Pulmonary artery endothelial cell (primary cell): ENCODE measurements at regions not wholly inside any gene's neighbourhood (a gene's known extent, or its start where the extent isn't known, plus 50 kb on each side); places are given as distances from the start of the nearest gene placed in this dataset.
A peak's percentile ranks its signal among the peaks of the same experiment; 100 is the strongest.
"Not testable (repeated sequence)": the region's sequence is repeated elsewhere in the genome, so short reads cannot be mapped to it uniquely, and the experiment has no call there.

ENCODE experiments used
- DNase-seq: peaks from one replicate; pipeline ENCODE4 v3.0.0-alpha.2; 2011; ENCODE audit warnings: low read depth, low spot score

DNA sequence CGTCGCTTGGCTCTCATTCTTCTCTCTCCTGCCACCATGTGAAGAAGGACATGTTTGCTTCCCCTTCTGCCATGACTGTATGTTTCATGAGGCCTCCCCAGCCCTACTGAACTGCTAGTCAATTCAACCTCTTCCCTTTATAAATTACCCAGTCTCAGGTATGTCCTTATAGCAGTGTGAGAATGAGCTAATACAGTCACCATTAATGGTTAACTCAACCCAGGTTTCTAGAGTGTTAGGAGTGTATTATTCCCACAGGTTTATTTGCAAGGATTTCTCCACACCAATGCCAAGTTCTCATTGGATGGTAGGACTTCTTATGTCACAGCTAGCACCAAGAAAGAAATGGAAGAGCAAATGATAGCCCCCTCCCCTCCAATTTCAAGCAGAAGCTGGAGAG, 71.9 kb downstream of the DYNAP start:
- DNase-seq: no peak

DNA sequence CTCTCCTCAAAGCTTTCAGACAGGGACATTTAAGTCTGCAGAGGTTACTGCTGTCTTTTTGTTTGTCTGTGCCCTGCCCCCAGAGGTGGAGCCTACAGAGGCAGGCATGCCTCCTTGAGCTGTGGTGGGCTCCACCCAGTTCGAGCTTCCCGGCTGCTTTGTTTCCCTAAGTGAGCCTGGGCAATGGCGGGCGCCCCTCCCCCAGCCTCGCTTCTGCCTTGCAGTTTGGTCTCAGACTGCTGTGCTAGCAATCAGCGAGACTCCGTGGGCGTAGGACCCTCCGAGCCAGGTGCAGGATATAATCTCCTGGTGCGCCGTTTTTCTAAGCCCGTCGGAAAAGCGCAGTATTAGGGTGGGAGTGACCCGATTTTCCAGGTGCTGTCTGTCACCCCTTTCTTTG, 78.7 kb downstream of the DYNAP start:
- DNase-seq: not testable (repeated sequence)

DNA sequence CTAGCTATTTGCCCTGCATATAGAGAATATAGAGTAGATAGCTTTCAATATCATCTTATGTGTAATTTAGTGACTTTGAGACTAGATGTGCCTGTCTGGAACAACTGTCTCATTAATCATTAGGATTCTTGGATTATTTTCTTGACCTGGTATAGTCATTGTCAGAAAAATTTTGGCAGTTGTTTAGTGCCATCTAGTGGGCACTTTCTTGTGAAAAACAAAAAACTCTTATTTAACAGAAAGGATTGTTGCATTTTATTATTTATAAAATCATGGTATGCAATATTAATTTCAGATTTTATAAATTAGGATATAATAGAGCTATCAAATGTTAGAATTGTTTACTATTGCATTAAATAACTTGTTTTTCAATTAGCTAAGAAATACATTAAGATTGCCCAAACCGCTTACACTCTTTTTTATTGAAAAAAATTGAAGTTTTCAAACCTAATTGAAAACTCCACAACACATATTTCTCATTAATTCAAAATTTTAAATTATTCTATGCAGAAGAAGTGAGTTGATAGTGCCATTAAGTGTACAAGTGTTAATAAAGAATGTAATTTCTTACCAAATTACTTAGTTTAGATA, 80.3 kb downstream of the DYNAP start:
- DNase-seq: no peak

DNA sequence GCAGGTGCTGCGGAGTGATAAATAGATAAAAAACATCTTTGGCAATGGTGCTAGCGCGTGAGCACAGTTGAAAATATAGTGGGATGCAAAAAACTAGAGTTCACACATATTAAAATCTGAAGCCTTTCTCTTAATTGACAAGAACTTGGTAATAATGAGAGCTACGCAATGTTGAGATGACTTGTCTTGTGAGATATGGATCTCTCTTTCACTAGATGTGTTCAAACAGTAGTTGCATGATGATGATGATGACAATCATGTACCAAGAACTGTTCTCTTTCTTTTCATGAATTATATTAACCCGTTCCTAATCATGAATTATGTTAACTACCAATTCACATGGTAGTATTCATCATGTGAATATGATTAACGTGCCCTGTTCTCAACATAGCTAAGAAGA, 81.1 kb downstream of the DYNAP start:
- no peak for DNase-seq

DNA sequence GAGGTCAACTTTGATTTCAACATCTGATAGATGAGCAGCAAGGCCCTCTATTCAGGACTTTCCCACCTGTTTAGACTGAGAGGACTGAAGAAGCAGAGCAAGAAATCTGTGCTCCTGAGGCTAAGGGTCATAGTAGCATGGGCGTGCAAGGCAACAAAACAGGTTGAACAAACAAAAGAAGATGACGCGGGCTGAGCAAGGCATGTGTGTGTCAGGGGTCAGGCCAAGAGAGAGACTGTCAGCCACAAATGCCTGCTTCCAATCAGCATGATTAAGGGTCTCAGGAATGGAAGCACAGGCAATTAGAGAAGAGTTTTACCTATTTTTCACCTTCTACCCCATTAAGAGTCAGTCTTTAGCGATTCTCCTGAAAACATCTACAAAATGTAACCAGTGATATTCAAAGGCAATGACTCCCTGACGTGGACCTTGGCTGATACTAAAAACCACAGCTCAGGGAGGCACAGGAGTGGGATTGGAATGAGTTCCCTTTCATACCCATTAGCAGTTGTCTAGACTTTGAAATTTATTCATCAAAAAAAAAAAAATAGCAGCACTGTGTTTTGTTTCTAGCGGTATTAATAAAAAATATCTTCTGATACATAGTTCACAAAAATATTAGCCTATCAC, 81.9 kb downstream of the DYNAP start:
- DNase-seq: no peak

DNA sequence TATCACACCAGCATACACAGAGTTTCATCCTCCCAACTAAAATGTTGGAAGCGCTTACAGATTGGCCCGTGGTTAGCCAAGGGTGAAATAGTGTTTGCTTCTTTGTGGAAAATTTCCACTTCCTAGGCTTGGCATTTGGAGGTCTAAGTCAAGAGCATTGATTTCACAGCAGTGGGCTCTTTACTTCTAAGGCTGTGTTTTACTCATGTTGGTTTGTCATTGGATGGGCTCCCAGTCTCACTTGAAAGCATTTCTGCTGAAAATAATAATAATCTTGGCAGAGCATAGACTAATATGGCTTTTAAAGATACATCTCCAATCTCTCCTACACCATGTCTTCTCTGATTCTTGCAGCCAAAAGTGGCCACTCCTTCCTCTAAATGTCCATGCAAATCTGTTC, 82.9 kb downstream of the DYNAP start:
- no peak for DNase-seq

DNA sequence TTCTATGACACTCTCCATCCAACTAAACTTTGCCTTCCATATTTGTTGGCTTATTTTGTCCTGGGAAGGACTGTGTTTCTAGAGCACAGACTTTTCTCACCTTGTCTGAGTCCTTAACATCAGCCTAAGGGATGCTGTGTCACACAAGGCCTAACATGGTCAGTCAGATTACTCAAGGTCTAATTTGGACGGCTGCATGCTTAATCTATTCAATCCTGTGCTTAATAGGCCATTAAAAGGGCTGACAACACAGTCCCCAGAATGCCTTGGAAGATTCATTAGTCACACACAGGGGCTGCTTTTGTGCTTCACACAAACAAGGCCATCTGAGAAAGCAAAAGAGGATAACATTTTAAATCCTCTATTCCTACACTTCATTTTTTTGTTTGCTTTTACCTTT, 84.0 kb downstream of the DYNAP start:
- no peak for DNase-seq

DNA sequence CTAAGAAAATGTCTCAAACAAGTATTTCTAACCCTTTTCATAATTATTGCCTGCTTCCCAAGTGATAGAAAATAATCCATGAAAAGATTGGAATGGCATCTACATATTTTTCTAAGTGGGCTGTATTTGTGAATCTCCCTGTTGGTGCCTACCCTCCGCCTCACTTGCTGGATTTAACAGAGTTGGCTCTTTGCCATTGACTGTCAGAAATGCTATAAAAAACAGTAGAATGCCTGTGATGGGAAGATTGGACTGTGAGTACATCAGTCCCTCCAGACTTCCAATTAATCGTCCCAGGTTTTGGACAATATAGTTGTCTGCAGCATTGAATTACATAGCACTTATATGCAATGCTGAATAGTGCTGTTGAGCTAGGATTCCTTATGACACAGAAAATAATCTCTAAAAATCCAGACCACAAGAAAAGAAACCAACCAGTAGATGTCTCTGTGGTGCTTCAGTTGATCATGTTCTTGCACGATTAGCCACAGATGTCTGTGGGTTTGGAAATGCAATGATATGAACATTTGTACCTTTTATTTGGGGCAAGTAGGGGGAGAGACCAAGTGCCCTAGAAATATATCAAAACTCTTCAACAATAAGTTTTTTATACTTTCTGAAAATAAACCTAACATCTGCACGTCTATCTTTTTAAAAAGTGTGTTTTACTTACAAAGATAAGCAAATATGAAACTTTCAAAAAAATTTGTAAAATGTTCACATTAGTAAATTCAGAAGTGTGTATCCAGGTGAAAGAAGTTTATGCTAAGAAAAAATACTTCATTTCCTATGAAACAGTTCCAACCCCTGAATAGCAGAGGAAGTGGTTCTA, 88.5 kb downstream of the DYNAP start:
- no peak for DNase-seq

DNA sequence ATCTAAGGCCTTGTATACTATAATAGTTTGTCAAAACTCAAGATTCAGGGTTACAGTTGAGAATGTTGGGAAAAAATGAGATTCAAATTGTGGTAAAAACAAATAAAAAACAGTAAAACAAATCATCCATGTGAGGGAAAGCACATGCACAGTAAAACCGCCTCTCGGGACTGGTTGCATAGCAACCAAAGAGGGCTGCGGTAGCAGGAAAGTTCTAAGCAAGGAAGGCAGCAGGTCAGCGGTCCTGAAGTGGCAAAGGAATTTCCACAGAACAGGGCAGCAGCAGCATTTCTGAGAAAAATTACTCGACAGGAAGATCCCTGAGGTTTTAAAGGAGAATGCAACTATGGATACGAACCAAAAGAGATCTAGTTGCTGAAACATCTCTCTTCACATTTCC, 93.7 kb downstream of the DYNAP start:
- DNase-seq: no peak

DNA sequence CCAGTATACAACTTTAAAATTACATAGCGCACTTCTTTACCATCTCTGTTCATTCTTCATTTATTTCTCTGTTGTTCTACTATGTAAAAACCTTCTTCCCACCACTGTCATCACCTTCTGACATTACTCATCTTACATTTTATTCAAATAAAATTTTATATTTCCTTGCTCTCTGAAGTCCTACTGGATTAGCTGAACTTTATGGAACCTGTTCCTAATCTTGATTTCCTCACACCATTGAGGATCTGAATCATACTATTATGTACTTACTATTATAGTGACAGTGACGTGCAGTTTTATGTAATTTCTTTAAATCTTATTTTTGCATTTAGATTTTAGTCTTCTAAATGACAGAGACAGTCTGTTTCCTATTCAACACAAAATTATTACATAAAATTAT, 98.3 kb downstream of the DYNAP start:
- DNase-seq: no peak

DNA sequence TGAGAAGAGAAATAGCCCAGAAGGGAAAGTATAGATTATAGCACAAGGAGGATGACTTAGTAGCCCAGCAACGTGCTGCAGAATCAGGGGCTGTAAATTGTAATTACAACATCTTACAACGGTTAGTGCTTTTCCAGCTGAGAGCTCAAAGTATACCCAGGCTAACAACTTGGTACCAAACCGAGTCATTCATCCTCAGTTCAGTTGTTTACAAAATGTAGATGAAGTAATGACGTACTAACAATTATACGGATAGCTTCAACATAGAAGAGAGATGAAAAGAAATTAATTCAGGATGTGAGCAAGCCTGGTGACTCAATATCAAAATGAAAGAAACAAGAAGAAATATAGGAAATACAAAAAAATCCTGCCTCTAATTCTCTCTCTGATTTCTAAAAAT, 99.2 kb downstream of the DYNAP start:
- no peak for DNase-seq

DNA sequence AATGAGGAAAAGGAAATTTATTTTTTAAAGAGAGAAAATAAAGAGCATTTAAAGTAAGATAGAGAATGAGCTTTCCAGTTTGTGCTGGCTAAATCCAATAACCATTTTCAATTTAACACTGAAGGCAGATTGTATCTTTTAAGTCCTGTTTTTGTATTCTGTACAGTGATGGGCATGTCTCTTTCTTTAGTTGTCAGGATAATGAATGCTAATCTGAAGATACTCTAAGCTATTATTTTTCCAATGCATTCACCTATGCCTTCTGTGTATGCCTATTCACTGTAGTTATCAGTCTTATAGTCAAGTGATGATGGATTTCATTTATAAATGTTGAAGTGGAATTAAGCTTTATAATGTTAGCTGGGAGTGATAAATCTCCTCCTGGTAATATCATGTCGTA, 101.4 kb downstream of the DYNAP start:
- no peak for DNase-seq

DNA sequence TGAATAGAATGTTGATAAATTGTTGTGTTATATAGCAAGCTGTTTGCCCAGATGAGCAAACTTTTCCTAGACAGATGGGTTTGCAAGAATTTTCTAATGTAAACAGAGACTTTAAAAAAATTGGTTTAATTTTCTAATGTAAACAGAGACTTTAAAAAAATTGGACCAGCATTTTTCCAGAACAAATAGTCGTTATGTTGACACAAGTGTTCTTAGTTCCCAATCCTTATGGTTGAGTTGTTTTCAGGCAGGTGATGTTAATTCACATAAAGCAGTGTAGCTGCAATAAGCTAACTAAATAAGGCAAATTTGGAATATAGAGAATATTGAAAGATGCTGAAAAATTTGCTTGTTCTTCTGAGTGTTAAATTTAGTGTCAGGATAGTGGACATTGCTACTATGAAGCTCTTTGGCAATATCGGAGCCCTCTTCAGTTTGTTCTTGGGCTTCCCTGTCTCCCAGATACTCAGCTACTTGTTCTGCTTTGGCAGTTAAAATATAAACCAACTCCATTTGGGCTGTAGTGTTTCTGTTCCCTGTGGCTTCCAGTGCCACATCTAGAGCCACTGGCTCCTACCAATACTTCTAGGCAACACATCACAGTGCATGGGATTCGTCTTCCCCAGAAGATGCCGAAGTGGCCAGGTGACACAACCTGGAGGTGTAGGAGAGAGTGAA, 105.7 kb downstream of the DYNAP start:
- DNase-seq: no peak

DNA sequence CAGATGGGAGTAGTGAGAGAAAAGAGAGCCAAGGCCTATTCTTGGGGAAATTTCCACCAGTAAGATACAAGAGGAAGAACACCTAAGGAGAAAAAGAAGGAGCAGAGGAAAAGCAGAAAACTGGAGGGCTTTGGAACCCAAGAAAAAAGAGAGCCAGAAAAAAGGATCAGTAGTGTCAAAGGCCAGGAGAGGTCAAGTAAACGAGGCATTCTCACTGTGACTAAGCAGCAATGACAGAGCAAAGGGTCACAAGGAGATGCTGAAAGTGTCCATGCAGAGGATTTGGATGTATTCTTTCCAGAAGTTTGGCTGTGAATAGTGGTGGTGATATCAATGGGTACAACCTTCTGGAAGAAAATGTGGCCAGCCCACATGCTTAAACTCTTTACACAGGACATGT, 109.5 kb downstream of the DYNAP start:
- no peak for DNase-seq

DNA sequence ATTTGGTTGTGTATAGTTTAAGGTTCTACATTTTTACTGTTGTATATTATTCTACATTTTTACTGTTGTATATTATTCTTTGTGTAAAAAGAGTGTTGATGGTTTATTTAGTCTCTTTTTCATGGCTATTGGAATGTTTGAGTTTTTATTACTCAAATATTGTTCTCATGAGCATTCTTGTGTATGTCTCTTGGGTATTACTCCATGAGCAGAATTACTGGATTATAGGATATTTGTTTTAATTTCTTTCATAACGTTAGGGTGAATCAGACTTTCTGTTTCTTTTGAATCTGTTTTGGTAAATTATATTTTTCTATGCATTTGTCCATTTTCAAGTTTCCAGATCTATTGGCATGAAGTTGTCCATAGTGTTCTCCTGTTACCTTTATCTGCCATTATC, 111.6 kb downstream of the DYNAP start:
- DNase-seq: no peak

DNA sequence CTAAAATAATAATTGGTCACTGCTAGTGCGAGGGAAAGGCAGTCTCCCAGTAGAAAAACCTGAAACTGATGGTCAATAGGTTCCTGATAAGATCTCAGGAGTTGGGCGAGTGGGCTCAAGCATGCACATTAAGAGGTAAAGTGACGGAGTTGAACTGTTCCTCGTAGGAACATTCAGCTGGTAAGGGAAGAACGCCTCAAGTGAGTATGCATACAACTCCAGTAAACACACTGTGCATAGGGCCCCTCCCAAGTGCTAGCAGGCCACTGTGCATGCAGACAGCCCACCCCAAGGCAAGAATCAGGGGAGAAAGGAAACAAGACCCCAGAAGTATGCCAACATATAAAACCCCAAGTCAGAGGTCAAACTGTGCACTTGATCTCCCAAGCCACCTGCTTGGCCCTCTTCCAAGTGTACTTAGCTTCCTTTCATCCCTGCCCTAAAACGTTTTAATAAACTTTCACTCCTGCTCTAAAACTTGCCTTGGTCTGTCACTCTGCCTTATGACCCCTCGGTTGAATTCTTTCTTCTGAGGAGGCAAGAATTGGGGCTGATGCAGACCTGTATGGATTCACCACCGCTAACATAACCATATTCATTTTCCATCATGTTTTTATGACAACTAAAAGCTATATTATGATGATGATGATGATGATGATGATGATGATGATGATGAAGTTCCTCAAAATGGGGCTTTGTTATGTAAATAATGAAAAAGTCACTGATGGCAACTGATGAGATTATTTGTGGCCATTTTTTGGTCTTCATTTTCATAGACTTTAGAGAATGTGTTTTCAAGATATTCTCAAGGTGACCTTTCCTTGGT, 118.0 kb upstream of the RAB27B start:
- no peak for DNase-seq

DNA sequence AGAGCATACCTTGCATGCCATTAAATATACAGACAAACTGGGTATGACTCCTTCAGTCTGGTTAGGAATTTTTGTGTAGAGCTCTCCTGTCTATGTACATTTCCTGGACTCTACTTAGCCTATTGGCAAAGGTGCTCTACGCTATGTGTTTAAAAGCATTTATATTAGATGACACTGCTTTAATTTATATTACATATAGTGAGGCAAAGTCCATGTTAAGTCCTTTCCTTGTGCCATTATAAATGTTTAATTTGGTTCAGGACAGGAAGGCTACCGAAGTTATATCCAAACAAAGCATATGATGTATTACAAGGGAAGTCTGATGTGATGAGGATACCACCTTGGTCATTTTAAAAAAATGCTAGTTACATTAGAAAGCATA, 117.4 kb upstream of the RAB27B start:
- DNase-seq: no peak

DNA sequence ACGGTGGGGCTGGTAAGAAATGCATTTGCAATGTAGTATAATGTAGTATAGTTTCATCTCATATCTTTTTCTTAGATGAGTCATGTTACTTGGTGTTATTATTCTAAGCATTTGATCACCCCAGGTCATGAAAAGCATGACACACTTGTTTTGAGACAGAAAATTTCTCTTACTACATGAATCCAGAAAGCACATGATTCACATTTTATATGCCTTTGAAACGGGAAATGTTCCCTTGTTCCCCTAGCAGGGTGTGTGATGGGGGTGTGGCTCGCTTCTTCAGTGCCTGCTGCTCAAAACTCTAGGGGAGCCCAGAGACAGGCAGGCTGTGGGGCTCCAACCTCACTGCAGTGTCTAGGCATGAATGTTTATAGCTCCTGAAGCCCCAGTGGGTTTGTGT, 116.0 kb upstream of the RAB27B start:
- DNase-seq: peak; percentile 20

DNA sequence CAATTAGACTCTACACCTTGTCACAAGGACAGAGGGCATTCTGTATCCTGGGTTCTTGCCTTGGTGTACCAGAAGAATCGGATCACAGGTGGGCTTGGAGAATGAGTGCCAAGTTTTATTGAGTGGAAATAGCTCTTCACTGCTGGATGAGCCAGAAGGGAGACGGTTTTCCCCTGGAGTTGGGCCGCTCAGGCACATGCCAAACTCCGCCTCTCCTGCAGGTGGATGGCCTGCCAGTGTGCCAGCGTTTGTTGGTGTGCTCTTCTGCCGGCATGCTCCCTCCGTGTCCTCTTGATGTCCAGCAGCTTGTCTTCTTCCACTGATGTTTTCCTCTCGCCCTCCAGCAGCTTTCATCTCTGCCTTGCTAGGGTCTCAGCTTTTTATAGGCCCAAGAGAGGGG, 115.5 kb upstream of the RAB27B start:
- DNase-seq: no peak

DNA sequence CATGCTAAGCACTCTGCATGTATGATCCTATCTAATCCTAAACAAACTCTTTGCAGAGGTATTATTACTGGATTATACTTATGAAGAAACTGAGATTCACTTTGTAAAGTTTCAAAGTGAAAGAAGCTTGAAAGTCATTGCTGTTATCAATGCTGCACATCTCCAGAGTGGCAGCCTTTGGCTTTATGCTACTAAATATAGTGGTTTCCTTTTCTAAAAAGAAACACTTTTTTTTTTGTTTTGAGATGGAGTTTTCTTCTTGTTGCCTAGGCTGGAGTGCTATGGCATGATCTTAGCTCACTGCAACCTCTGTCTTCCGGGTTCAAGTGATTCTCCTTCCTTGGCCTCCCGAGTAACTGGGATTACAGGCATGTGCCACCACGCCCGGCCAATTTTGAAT, 114.9 kb upstream of the RAB27B start:
- no peak for DNase-seq

DNA sequence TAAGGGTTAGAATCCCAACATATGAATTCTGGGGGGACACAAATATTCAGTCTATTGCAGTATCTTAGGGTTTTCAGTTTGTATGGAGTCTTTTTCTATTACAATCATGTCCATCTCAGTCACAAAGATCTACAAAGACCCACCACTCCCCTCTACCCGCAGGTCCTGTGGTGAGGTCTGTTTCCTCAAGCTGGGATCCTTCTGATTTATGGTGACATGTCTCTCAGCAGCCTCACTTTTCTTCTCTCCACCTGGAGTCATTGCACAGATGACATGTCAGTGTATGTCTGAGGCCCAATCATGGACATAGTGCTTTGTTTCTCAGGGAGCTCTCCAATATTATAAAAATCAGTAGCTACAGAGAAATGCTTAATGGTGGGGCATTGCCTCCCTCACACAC, 113.4 kb upstream of the RAB27B start:
- no peak for DNase-seq

DNA sequence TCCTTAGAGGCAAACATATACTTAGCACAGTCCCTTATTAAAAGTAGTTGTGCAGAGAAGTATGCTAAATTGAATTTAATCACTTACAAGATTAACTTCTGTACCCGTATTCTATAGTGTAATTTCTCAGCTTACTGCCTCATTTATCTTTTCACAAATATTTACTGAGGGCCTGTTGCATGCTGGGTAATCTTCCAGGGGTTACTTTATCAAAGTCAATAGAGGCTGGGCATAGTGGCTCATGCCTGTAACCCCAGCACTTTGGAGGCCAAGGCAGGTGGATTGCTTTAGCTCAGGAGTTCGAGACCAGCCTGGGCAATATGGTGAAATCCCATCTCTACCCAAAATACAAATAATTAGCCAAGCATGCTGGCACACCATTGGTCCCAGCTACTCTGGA, 111.7 kb upstream of the RAB27B start:
- DNase-seq: no peak
